Ovary (tissue), 3 donors: ENCODE measurements at regions not wholly inside any gene's neighbourhood (a gene's known extent, or its start where the extent isn't known, plus 50 kb on each side); places are given as distances from the start of the nearest gene placed in this dataset.

ENCODE experiments used
- POLR2A ChIP-seq: fragments of 450-650 bp; IDR thresholded peaks from one replicate; pipeline ENCODE4 v1.6.1; 2017; ENCODE audit warnings: antibody characterized with exemption, mild to moderate bottlenecking, moderate library complexity
- TF ChIP-seq, protein P1 (sequence below), 3 donors: fragments of 450-650 bp in 2 of 3; fragments of 200-600 bp in 1 of 3; IDR thresholded peaks; one replicate each; pipeline versions ENCODE4 v1.5.1 to v1.8.0; 2016 to 2022; ENCODE audit warnings: antibody characterized with exemption in 3 of 3, mild to moderate bottlenecking in 1 of 3
- donor health status: DM: no; HTN: no; CAD: no.

DNA sequence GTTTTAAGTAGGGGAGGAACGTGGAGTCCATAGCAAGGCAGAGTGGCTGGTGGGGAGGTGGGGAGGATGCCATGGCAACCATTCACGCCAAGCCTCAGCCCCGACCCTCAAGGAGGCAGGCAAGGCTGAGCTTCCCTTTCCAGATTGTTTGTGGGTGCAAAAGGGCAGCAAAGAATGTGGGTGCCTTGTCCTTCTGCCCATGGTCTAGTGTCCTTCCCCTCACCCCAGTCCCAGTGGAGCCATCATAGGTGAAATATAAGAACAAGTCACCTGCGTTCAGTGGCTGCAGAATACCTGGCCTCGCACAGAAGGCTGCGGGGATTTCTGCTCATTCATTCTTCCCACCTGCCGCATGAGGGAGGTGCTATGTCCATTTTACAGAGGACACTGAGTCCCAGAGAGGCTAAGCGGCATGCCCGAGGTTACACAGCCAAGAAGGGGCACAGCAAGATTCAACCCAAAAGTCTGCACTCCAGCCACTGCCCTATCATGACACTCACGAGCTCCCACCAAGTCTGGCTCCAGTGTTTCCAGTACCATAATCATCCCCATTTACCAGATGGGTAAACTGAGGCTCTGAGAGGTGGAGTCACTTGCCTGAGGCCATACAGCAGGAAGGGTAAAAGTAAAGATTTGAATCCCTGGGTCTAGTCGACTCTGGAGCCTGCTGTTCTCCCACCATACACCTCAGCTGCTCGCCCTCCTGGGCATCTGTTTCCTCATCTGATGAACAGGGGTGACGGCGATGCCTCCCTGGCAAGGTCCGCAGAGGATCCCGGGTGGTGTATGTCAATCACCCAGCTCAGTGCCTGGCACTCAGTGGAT is 100.8 kb downstream of the CEBPB start:
- no peak for TF ChIP-seq POLR2A
- TF ChIP-seq, protein P1, sequence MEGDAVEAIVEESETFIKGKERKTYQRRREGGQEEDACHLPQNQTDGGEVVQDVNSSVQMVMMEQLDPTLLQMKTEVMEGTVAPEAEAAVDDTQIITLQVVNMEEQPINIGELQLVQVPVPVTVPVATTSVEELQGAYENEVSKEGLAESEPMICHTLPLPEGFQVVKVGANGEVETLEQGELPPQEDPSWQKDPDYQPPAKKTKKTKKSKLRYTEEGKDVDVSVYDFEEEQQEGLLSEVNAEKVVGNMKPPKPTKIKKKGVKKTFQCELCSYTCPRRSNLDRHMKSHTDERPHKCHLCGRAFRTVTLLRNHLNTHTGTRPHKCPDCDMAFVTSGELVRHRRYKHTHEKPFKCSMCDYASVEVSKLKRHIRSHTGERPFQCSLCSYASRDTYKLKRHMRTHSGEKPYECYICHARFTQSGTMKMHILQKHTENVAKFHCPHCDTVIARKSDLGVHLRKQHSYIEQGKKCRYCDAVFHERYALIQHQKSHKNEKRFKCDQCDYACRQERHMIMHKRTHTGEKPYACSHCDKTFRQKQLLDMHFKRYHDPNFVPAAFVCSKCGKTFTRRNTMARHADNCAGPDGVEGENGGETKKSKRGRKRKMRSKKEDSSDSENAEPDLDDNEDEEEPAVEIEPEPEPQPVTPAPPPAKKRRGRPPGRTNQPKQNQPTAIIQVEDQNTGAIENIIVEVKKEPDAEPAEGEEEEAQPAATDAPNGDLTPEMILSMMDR (IDR thresholded peaks at IDR 0.05) = no peak
